IMR-90 (cell line): ENCODE measurements at regions not wholly inside any gene's neighbourhood (a gene's known extent, or its start where the extent isn't known, plus 50 kb on each side); places are given as distances from the start of the nearest gene placed in this dataset.

ENCODE experiments used
- ATAC-seq: fragments of 200-7000 bp; cut with Tn5 transposase; 2 replicates; pipeline ENCODE4 v1.9.1; 2020; ENCODE audit warnings: low read depth, mild to moderate bottlenecking, moderate library complexity
- BruUV-seq: library from RNA; stranded (reverse); fragments of 400-500 nt; replicated peaks from 2 replicates; lab custom pipeline; 2021; lab: Mats Ljungman, UMichigan
- CTCF ChIA-PET: fragments of 300-600 bp; formaldehyde crosslinking; extraction: SDS; loops from one replicate; lab custom pipeline; 2021; ENCODE audit warnings: antibody characterized with exemption; lab: Yijun Ruan, JAX
- POLR2A ChIA-PET: fragments of 300-600 bp; sonication (Branson Sonifier 250); formaldehyde crosslinking; loops from one replicate; lab custom pipeline; 2022; ENCODE audit warnings: antibody characterized with exemption; ENCODE audit not compliant: unreplicated experiment; lab: Charles Lee
- DNase-seq: peaks from one replicate; pipeline ENCODE4 v3.0.0; 2013
- H2AFZ ChIP-seq: replicated peaks from 2 replicates; pipeline ENCODE3; 2013; ENCODE audit warnings: low read length, mild to moderate bottlenecking; ENCODE audit not compliant: poor library complexity
- H2AK5ac ChIP-seq: 2 replicates; pipeline ENCODE4 v1.6.1; 2013; ENCODE audit warnings: low read depth, low read length, inconsistent platforms
- H2AK9ac ChIP-seq: replicated peaks from 2 replicates; pipeline ENCODE3; 2013; ENCODE audit warnings: mild to moderate bottlenecking, low read depth, low read length, moderate library complexity; ENCODE audit not compliant: poor library complexity
- H2BK120ac ChIP-seq: 2 replicates; pipeline ENCODE4 v1.6.1; 2013; ENCODE audit warnings: low read depth, low read length, inconsistent platforms
- H2BK15ac ChIP-seq: 3 replicates; pipeline ENCODE4 v1.6.1; 2013; ENCODE audit warnings: low read depth, low read length, inconsistent platforms
- H2BK20ac ChIP-seq: 2 replicates; pipeline ENCODE4 v1.6.1; 2013; ENCODE audit warnings: low read depth, mild to moderate bottlenecking, inconsistent platforms, low read length, moderate library complexity
- H2BK5ac ChIP-seq: 2 replicates; pipeline ENCODE4 v1.6.1; 2013; ENCODE audit warnings: mild to moderate bottlenecking, low read depth, low read length, inconsistent platforms; ENCODE audit not compliant: poor library complexity, severe bottlenecking
- H3K14ac ChIP-seq: replicated peaks from 2 replicates; pipeline ENCODE4 v1.6.1; 2013; ENCODE audit warnings: low read depth, low read length, inconsistent platforms
- H3K18ac ChIP-seq: 2 replicates; pipeline ENCODE4 v1.6.1; 2013; ENCODE audit warnings: low read depth, low read length, control low read depth
- H3K23ac ChIP-seq: 2 replicates; pipeline ENCODE4 v1.6.1; 2013; ENCODE audit warnings: low read depth, low read length, inconsistent platforms
- H3K27ac ChIP-seq: 2 replicates; pipeline ENCODE4 v1.5.1; 2013; ENCODE audit warnings: mild to moderate bottlenecking, control low read depth, low read length; ENCODE audit not compliant: insufficient read depth
- H3K27me3 ChIP-seq: 2 replicates; pipeline ENCODE4 v1.6.1; 2013; ENCODE audit warnings: low read length; ENCODE audit not compliant: control insufficient read depth, insufficient read depth
- H3K36me3 ChIP-seq: 2 replicates; pipeline ENCODE4 v1.6.1; 2013; ENCODE audit warnings: low read length, mixed read lengths; ENCODE audit not compliant: control insufficient read depth, insufficient read depth
- H3K4ac ChIP-seq: 2 replicates; pipeline ENCODE4 v1.6.1; 2013; ENCODE audit warnings: low read depth, low read length, inconsistent platforms
- H3K4me1 ChIP-seq: 2 replicates; pipeline ENCODE4 v1.6.1; 2013; ENCODE audit warnings: low read length, mixed read lengths; ENCODE audit not compliant: control insufficient read depth, insufficient read depth
- H3K4me2 ChIP-seq: 2 replicates; pipeline ENCODE4 v1.6.1; 2013; ENCODE audit warnings: low read depth, mild to moderate bottlenecking, control low read depth, low read length, moderate library complexity
- H3K4me3 ChIP-seq: 2 replicates; pipeline ENCODE4 v1.5.1; 2013; ENCODE audit warnings: low read depth, mild to moderate bottlenecking, control low read depth, low read length, moderate library complexity; ENCODE audit not compliant: insufficient read depth
- H3K56ac ChIP-seq: 2 replicates; pipeline ENCODE4 v1.6.1; 2013; ENCODE audit warnings: low read length, inconsistent platforms; ENCODE audit not compliant: insufficient read depth; ENCODE audit errors: extremely low read depth
- H3K79me1 ChIP-seq, 2 experiments: 2 replicates each; pipeline ENCODE4 v1.6.1; 2013; ENCODE audit warnings: low read length in 2 of 2, inconsistent platforms in 1 of 2, low read depth in 1 of 2
- H3K9ac ChIP-seq: 2 replicates; pipeline ENCODE4 v1.6.1; 2013; ENCODE audit warnings: low read depth, low read length, control low read depth
- H3K9me1 ChIP-seq: 2 replicates; pipeline ENCODE4 v1.6.1; 2013; ENCODE audit warnings: low read length, inconsistent platforms; ENCODE audit not compliant: insufficient read depth
- H3K9me3 ChIP-seq: 2 replicates; pipeline ENCODE4 v1.6.1; 2013; ENCODE audit warnings: low read length; ENCODE audit not compliant: control insufficient read depth, insufficient read depth
- H4K20me1 ChIP-seq: 2 replicates; pipeline ENCODE4 v1.6.1; 2013; ENCODE audit warnings: low read length, inconsistent platforms; ENCODE audit not compliant: insufficient read depth
- H4K5ac ChIP-seq: 2 replicates; pipeline ENCODE4 v1.6.1; 2013; ENCODE audit warnings: mild to moderate bottlenecking, low read depth, low read length, control low read depth
- H4K8ac ChIP-seq, 2 experiments: 2 replicates each; pipeline ENCODE4 v1.6.1; 2013; ENCODE audit warnings: low read depth in 2 of 2, low read length in 2 of 2, control low read depth in 1 of 2, inconsistent platforms in 1 of 2
- H4K91ac ChIP-seq: 2 replicates; pipeline ENCODE4 v1.6.1; 2013; ENCODE audit warnings: low read depth, low read length, inconsistent platforms; ENCODE audit not compliant: insufficient read depth
- BHLHE40 ChIP-seq: fragments of 150-350 bp; IDR thresholded peaks from 2 replicates; pipeline ENCODE4 v1.6.1; 2016; ENCODE audit warnings: mild to moderate bottlenecking, low read depth, low read length
- CEBPB ChIP-seq: IDR thresholded peaks from 2 replicates; pipeline ENCODE4 v1.6.1; 2012; ENCODE audit warnings: low read depth, low read length, improper control_type of control experiment
- CHD1 ChIP-seq: IDR thresholded peaks from 2 replicates; pipeline ENCODE4 v1.6.1; 2012; ENCODE audit warnings: low read depth, low read length, improper control_type of control experiment
- MAFK ChIP-seq: IDR thresholded peaks from 2 replicates; pipeline ENCODE4 v1.6.1; 2012; ENCODE audit warnings: low read depth, low read length, improper control_type of control experiment
- MAZ ChIP-seq: IDR thresholded peaks from 2 replicates; pipeline ENCODE4 v1.6.1; 2012; ENCODE audit warnings: low read depth, mild to moderate bottlenecking, low read length, improper control_type of control experiment, moderate library complexity, borderline replicate concordance
- MXI1 ChIP-seq: IDR thresholded peaks from 2 replicates; pipeline ENCODE4 v1.6.1; 2012; ENCODE audit warnings: low read depth, mild to moderate bottlenecking, low read length, moderate library complexity, borderline replicate concordance
- NFE2L2 ChIP-seq: fragments of 150-350 bp; IDR thresholded peaks from 2 replicates; pipeline ENCODE4 v1.6.1; 2016; ENCODE audit warnings: low read depth, mild to moderate bottlenecking, low read length
- POLR2A ChIP-seq: IDR thresholded peaks from 2 replicates; pipeline ENCODE4 v1.6.1; 2012; ENCODE audit warnings: mild to moderate bottlenecking, low read depth, low read length
- RAD21 ChIP-seq: IDR thresholded peaks from 2 replicates; pipeline ENCODE4 v1.6.1; 2012; ENCODE audit warnings: low read length, improper control_type of control experiment
- RFX5 ChIP-seq: IDR thresholded peaks from 2 replicates; pipeline ENCODE4 v1.8.0; 2012; ENCODE audit warnings: low read depth, mild to moderate bottlenecking, low read length, moderate library complexity
- SMC3 ChIP-seq: fragments of 150-350 bp; IDR thresholded peaks from 2 replicates; pipeline ENCODE4 v1.6.1; 2016; ENCODE audit warnings: low read depth, mild to moderate bottlenecking, antibody characterized with exemption, low read length, moderate library complexity
- WGBS, 2 experiments: methylation state at CpG; one replicate each; pipeline versions ENCODE4 v1.1.5 to v1.1.7; 2013; ENCODE audit warnings: missing lambda C conversion rate in 2 of 2; ENCODE audit not compliant: insufficient read length in 1 of 2; ENCODE audit errors: extremely low coverage in 2 of 2; 5-methylcytosine and 5-hydroxymethylcytosine counted together
- dilution Hi-C: fragments of 300-500 bp; cut with HindIII; formaldehyde crosslinking; loops from one replicate; pipeline ENCODE4 v1.14.3; 2018; ENCODE audit warnings: low sequenced_read_pairs; ENCODE audit not compliant: unreplicated experiment
- in situ Hi-C: fragments of 300-500 bp; cut with MboI; formaldehyde crosslinking; loops from 3 replicates; pipeline ENCODE4 v1.14.3; 2019; ENCODE audit warnings: low sequenced_read_pairs, inconsistent platforms, mixed read lengths
- intact Hi-C: fragments of 100-400 bp; cut with micrococcal nuclease; formaldehyde crosslinking; loops from 2 replicates; pipeline ENCODE4 v1.10.0; 2022
- TF ChIP-seq, protein P1 (sequence below): fragments of 150-350 bp; IDR thresholded peaks from 2 replicates; pipeline ENCODE4 v1.6.1; 2016; ENCODE audit warnings: low read depth, mild to moderate bottlenecking, low read length, moderate library complexity, borderline replicate concordance
- TF ChIP-seq, protein P2 (sequence below): fragments of 150-350 bp; IDR thresholded peaks from 2 replicates; pipeline ENCODE4 v1.6.1; 2017; ENCODE audit warnings: mild to moderate bottlenecking, antibody characterized with exemption, low read length, low read depth

DNA sequence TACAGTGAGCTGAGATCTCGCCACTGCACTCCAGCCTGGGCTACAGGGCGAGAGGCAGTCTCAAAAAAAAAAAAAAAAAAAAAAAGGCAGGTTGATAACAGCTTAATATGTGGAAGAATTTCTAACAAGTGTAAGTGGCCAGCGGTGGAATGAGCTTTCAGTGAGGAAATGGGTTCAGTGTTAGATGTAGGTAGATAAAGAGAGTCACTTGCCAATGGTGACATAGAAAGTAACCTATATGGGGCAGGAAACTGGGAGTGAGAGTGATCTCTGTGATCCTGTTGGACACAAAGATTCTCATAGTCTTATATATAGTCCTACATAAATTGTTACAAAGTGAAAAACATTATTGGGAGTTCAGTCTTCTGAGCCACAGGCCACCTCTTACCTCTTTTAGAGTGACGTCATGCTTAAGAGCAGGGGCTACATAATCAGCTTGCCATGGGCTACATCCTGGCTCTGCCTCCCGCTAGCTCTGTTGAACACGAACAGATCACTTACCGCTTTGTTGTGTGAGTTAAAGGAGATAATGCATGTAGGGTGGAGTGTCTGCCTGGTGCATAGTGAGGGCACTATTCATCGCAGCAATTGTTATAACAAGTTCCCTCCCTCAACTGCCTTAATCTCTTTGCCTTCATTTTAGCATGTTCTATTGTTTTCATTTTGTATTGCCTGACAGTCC, 110.2 kb upstream of the ELAC2 start:
- Histone ChIP-seq H3K27ac (no peak overlapping the region), H3K14ac (no peak overlapping the region), H3K4me2 (no peak overlapping the region), H4K20me1 (no peaks in the 10 kb centered on the region), H3K23ac (no peak overlapping the region), H2BK15ac (no peak overlapping the region), H2AFZ (no peak overlapping the region), H3K79me1 (no peaks in the 10 kb centered on the region), H4K8ac (no peak overlapping the region), H4K5ac (no peak overlapping the region), H3K9me1 (no peaks in the 10 kb centered on the region), H2BK20ac (no peak overlapping the region), H3K27me3 (no peaks in the 10 kb centered on the region), H2AK9ac (no peak overlapping the region), H3K56ac (no peak overlapping the region), H3K18ac (no peak overlapping the region), H3K4ac (no peak overlapping the region), H3K9ac (no peak overlapping the region), H3K4me1 (no peaks in the 10 kb centered on the region), H3K36me3 (no peaks in the 10 kb centered on the region), H3K9me3 (no peaks in the 10 kb centered on the region), H2BK5ac (no peak overlapping the region), H3K4me3 (no peak overlapping the region), H2BK120ac (no peak overlapping the region), H4K91ac (no peak overlapping the region), H2AK5ac (no peak overlapping the region)
- ATAC-seq, result no peak
- no peak for DNase-seq
- no TSS peak for BruUV-seq
- TF ChIP-seq, protein P1, sequence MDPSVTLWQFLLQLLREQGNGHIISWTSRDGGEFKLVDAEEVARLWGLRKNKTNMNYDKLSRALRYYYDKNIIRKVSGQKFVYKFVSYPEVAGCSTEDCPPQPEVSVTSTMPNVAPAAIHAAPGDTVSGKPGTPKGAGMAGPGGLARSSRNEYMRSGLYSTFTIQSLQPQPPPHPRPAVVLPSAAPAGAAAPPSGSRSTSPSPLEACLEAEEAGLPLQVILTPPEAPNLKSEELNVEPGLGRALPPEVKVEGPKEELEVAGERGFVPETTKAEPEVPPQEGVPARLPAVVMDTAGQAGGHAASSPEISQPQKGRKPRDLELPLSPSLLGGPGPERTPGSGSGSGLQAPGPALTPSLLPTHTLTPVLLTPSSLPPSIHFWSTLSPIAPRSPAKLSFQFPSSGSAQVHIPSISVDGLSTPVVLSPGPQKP, result no peak
- no peak for TF ChIP-seq BHLHE40
- TF ChIP-seq RFX5, result no peak
- TF ChIP-seq CEBPB, result no peak
- no peak for TF ChIP-seq MAZ
- TF ChIP-seq CHD1, result no peak
- TF ChIP-seq NFE2L2, result no peak
- no peak for TF ChIP-seq RAD21
- TF ChIP-seq MXI1, result no peak
- TF ChIP-seq MAFK, result no peak
- TF ChIP-seq POLR2A, result no peak
- TF ChIP-seq, protein P2, sequence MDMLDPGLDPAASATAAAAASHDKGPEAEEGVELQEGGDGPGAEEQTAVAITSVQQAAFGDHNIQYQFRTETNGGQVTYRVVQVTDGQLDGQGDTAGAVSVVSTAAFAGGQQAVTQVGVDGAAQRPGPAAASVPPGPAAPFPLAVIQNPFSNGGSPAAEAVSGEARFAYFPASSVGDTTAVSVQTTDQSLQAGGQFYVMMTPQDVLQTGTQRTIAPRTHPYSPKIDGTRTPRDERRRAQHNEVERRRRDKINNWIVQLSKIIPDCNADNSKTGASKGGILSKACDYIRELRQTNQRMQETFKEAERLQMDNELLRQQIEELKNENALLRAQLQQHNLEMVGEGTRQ, result no peak
- no peak for TF ChIP-seq SMC3
- WGBS, 2 experiments, result 38% methylated on average over 2 of the region's 8 CpGs; no CpG with 5 or more reads in 1 of the 2 experiments
- intact Hi-C loops, result no loop called here
- ChIA-PET POLR2A (no interaction called here), CTCF (no interaction called here)
- in situ Hi-C loops, result no loop called here
- dilution Hi-C loops, result no loop called here
